Activated naive CD8-positive, alpha-beta T cell treated with anti-CD3 and anti-CD28 coated beads, Interleukin-2, amount 10 ng/mL, durations not matched to agents 7 days and 5 days (primary cell): ENCODE measurements at regions not wholly inside any gene's neighbourhood (a gene's known extent, or its start where the extent isn't known, plus 50 kb on each side); places are given as distances from the start of the nearest gene placed in this dataset.
"Not testable (repeated sequence)": the region's sequence is repeated elsewhere in the genome, so short reads cannot be mapped to it uniquely, and the experiment has no call there.

Experiments
- ATAC-seq: fragments of 150-1000 bp; cut with Tn5 transposase; one replicate; pipeline ENCODE4 v1.10.0; 2021; ENCODE audit warnings: low read depth, moderate library complexity
- POLR2A ChIA-PET: fragments of 350-600 bp; sonication (Branson Sonifier 250); formaldehyde crosslinking; loops from one replicate; lab custom pipeline; 2021; ENCODE audit warnings: antibody characterized with exemption; lab: Charles Lee
- DNase-seq: peaks from one replicate; pipeline ENCODE4 v3.0.0; 2021
- H3K27ac Mint-ChIP-seq: one replicate; pipeline ENCODE4 v1.8.0; 2022; ENCODE audit warnings: mild to moderate bottlenecking, mixed read lengths
- H3K27me3 Mint-ChIP-seq: one replicate; pipeline ENCODE4 v1.8.0; 2022; ENCODE audit warnings: mild to moderate bottlenecking, moderate library complexity, mixed read lengths
- H3K36me3 Mint-ChIP-seq: one replicate; pipeline ENCODE4 v1.8.0; 2021; ENCODE audit warnings: mild to moderate bottlenecking, mixed read lengths
- H3K4me1 Mint-ChIP-seq: one replicate; pipeline ENCODE4 v1.8.0; 2021; ENCODE audit warnings: mixed read lengths
- H3K4me3 Mint-ChIP-seq: one replicate; pipeline ENCODE4 v1.8.0; 2022; ENCODE audit warnings: mild to moderate bottlenecking, moderate library complexity, mixed read lengths
- H3K9me3 Mint-ChIP-seq: one replicate; pipeline ENCODE4 v1.8.0; 2021; ENCODE audit warnings: mixed read lengths

DNA sequence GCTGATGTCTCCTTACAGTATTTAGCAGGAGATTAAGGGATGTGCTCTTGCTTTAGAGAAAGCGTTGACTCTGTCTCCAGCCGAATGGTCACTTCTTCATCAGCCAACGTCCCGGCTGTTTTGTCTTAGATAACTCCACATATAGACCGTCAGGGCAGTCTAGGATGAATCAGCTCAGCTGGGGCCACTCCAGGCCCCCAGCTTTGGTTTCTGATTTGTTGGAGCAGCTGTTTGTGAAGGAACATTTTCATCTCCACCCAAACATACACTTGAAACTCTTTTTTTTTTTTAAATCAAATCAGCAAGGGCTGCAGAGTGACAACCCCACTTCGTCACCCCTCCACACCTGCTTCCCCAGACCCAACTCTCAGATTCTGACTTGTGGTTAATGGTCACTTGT is 206.1 kb upstream of the GALNT2 start:
- POLR2A ChIA-PET = no interaction called here
- H3K4me3 Mint-ChIP-seq = no peak overlapping the region
- H3K9me3 Mint-ChIP-seq = no peaks in the 10 kb centered on the region

DNA sequence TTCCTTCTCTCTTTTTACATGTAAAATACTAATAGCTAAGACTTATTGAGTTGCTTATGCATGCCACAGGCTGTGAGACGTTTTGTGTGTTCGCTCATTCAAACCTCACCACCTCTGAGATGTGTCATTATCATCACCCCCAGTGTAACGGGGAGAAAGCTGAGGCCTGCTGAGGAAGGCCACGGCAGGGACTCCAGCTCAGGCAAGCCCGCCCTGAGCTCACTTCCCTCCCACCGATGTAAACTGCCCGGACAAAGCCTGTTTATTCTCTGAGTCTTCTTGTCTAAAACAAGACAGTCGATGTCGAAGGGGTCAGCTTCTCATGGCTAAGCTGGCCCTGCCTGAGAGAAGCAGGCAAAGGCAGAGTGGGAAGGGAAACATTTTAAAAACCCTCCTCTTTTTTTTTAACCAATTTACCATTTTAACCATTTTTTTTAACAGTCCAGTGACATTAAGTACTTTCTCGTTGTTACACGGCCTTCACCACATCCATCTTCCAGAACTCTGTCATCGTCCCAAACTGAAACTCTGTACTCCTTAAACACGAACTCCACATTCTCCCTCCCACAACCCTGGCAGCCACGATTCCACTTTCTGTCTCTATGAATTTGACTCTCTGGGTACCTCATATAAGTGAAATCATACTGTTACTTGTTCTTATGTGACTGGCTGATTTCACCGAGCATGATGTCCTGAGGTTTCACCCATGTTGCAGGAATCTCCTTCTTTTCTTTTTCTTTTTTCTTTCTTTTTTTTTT is 204.8 kb upstream of the GALNT2 start:
- no peak for DNase-seq
- ATAC-seq = no peak
- peaks cover 3% of the 10 kb centered on the region for H3K4me1 Mint-ChIP-seq
- no peak overlapping the region for H3K4me3 Mint-ChIP-seq
- no peaks in the 10 kb centered on the region for H3K9me3 Mint-ChIP-seq
- H3K27me3 Mint-ChIP-seq = no peaks in the 10 kb centered on the region
- POLR2A ChIA-PET = no interaction called here
- H3K36me3 Mint-ChIP-seq = no peaks in the 10 kb centered on the region
- no peak overlapping the region for H3K27ac Mint-ChIP-seq

More for the DNA sequence above, 206.1 kb upstream of the GALNT2 start:
- ATAC-seq = no peak
- Mint-ChIP-seq H3K27me3 (no peaks in the 10 kb centered on the region), H3K36me3 (no peaks in the 10 kb centered on the region), H3K27ac (no peak overlapping the region), H3K4me1 (peaks cover 4% of the 10 kb centered on the region)
- DNase-seq = no peak

DNA sequence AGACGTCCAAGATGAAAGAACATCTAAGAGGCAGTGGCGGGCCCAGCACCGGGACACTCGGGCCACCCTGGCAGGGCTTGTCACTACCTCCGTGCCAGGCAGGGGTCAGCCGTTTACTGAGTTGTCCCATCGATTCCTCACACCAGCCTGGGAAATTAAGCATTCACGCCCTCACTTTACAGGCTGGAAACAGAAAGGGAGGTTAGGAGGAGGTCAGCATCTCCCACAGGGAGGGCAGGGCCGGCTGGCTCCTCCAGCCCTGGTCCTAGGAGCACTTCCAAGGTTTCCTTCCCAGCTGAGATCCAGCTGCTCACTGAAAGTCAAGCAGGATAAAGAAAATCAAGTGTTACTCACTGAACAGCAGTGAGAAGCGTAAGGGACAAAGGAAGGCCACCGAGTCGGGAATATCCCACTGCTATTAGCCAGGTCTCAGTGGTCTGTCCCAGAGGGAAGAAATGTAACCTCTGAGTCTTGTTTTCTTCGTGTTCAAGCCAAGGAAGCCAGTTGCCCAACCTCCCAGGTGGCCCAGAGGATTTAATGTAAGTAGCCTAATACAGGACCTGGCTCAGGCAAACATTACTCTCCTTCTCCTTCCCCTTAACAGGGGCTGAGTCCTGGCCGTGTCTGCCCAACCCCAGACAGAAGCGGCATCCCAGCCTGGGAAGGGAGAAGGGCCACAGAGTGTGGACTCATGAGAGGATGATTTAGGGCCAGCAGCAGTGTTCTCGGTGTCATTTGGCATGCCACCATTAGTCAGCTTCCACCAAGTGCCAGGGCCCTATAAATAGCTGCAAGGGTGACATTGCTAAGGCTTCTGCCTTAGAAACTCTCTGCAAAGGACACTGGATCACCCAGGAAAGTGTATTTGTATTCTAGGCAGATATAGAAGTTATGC is 203.1 kb upstream of the GALNT2 start:
- H3K4me3 Mint-ChIP-seq = no peak overlapping the region
- H3K36me3 Mint-ChIP-seq = no peaks in the 10 kb centered on the region
- H3K4me1 Mint-ChIP-seq = peaks cover 3% of the 10 kb centered on the region
- no peak for ATAC-seq
- H3K9me3 Mint-ChIP-seq = no peaks in the 10 kb centered on the region
- no peak for DNase-seq
- H3K27ac Mint-ChIP-seq = no peak overlapping the region
- POLR2A ChIA-PET = no interaction called here
- H3K27me3 Mint-ChIP-seq = no peaks in the 10 kb centered on the region

DNA sequence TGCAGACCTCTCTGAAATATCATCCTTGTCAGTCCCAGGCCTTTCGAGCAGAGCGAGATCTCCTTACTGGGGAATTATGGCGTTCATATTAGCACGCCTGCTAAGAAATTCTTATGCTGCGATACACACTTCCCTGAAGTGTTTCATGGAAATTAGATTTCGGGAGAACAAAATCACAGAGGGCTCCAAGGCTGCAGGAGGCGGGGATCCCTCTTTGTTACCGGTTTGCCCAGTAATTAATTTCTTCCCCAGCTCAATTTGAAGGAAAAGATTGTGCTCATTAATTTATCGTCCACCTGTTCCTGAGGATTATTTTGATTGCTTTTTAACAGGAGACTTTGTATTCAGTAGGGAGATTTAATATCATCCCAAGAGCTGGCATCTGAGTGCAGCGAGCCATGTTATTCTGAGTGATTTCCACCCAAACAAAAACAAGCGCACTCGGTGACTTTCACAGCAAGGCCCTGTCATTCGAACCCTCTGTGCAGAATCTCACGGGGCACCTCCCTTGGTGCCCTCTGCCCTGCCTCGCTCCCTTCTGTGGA is 202.3 kb upstream of the GALNT2 start:
- peaks cover 3% of the 10 kb centered on the region for H3K4me1 Mint-ChIP-seq
- H3K36me3 Mint-ChIP-seq = no peaks in the 10 kb centered on the region
- POLR2A ChIA-PET = no interaction called here
- H3K4me3 Mint-ChIP-seq = no peak overlapping the region
- ATAC-seq (no peak), DNase-seq (no peak)
- no peak overlapping the region for H3K27ac Mint-ChIP-seq
- H3K27me3 Mint-ChIP-seq = no peaks in the 10 kb centered on the region
- H3K9me3 Mint-ChIP-seq = no peaks in the 10 kb centered on the region

- DNase-seq, ATAC-seq, H3K4me1 Mint-ChIP-seq, H3K4me3 Mint-ChIP-seq, H3K36me3 Mint-ChIP-seq, H3K27ac Mint-ChIP-seq, POLR2A ChIA-PET, H3K27me3 Mint-ChIP-seq, H3K9me3 Mint-ChIP-seq: not testable (repeated sequence)
Measured at GRCh38 chr1:229865321-229865720, 201.7 kb upstream of the GALNT2 start.

GRCh38 chr1:229867726-229868125 is 199.3 kb upstream of the GALNT2 start:
- Mint-ChIP-seq H3K9me3 (no peaks in the 10 kb centered on the region), H3K4me3 (no peak overlapping the region), H3K36me3 (no peaks in the 10 kb centered on the region), H3K27ac (no peak overlapping the region), H3K4me1 (peaks cover 3% of the 10 kb centered on the region), H3K27me3 (no peaks in the 10 kb centered on the region)
- ATAC-seq (no peak), DNase-seq (no peak)
- POLR2A ChIA-PET = no interaction called here

DNA sequence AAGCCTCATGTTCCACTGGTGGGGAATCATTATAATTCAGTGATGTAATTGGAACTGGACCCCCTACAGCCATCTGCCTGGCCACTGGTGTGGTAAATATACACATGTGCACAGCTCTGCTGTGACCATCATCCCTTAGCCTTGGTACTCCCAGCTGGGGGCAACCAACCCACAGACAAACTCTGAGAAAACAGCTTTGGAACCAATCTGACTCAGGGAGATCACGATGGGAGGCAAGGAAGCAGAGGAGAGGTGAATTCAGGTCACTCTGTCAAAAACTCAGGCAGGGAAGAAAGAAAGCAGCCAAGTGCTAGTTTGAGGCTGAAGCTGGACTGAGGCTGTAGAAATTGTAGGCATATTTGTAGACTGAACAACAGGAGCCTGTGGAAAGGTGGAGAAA is 197.8 kb upstream of the GALNT2 start:
- H3K4me1 Mint-ChIP-seq = peaks cover 3% of the 10 kb centered on the region
- POLR2A ChIA-PET = no interaction called here
- no peaks in the 10 kb centered on the region for H3K36me3 Mint-ChIP-seq
- no peaks in the 10 kb centered on the region for H3K9me3 Mint-ChIP-seq
- H3K4me3 Mint-ChIP-seq = no peak overlapping the region
- H3K27me3 Mint-ChIP-seq = no peaks in the 10 kb centered on the region
- no peak overlapping the region for H3K27ac Mint-ChIP-seq
- no peak for DNase-seq
- ATAC-seq = no peak

DNA sequence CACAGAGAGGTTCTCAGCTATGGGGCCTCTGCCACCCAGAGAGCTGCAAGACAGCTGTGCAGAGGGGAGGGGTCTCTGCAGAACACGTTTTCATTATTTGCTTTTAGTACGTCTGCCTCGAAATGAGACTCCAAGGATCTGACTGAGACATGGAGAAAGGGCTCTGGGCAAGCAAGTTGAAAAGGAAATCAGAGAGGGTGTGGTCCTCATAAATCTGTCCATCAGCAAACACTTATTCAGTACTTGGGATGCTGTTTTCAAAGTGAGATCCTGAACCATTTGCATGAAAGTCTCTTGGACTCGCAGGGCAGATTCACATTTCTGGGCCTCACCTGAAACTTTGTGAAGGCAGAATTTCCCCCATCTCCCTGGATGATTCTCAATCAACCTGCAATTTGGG is 197.4 kb upstream of the GALNT2 start:
- Mint-ChIP-seq H3K36me3 (no peaks in the 10 kb centered on the region), H3K4me3 (no peak overlapping the region), H3K4me1 (peaks cover 3% of the 10 kb centered on the region), H3K27ac (no peak overlapping the region), H3K27me3 (no peaks in the 10 kb centered on the region), H3K9me3 (no peaks in the 10 kb centered on the region)
- no peak for ATAC-seq
- DNase-seq = no peak
- POLR2A ChIA-PET = no interaction called here

GRCh38 chr1:229870381-229870780 is 196.7 kb upstream of the GALNT2 start:
- Mint-ChIP-seq H3K4me3 (no peak overlapping the region), H3K4me1 (peaks cover 3% of the 10 kb centered on the region), H3K27me3 (no peaks in the 10 kb centered on the region), H3K9me3 (no peaks in the 10 kb centered on the region), H3K27ac (no peak overlapping the region), H3K36me3 (no peaks in the 10 kb centered on the region)
- POLR2A ChIA-PET = no interaction called here
- ATAC-seq = no peak
- no peak for DNase-seq

DNA sequence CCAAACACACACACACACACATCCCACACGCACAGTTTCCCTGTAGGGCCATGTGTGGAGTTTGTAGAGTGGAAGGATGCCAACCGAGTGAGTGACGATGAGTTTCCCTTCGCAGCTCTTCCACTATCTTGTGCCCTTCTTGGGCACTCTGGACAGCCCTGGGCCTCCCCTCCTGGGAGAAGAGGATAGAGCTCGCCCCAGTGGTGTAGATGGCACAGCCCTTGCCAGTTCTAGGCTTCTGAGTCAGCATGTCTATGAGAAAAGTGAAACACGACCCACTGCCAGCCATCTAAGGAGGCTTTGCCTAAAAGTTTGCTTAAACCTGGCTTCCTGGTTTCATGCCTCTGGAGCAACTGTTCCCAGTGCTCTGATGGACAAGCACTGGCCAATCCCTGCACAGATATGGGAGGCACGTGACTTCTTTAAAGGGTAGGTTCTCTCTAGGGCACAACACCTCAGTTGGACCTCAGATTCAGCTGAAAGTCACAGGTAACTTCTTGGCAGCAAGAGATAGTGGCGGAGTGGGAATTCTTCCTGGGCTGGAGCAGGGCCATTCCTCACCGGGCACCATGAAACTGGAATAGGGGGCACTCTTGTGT is 195.9 kb upstream of the GALNT2 start:
- no peaks in the 10 kb centered on the region for H3K9me3 Mint-ChIP-seq
- ATAC-seq (no peak), DNase-seq (no peak)
- H3K27ac Mint-ChIP-seq = no peak overlapping the region
- peaks cover 3% of the 10 kb centered on the region for H3K4me1 Mint-ChIP-seq
- POLR2A ChIA-PET = no interaction called here
- H3K27me3 Mint-ChIP-seq = no peaks in the 10 kb centered on the region
- H3K4me3 Mint-ChIP-seq = no peak overlapping the region
- H3K36me3 Mint-ChIP-seq = no peaks in the 10 kb centered on the region

DNA sequence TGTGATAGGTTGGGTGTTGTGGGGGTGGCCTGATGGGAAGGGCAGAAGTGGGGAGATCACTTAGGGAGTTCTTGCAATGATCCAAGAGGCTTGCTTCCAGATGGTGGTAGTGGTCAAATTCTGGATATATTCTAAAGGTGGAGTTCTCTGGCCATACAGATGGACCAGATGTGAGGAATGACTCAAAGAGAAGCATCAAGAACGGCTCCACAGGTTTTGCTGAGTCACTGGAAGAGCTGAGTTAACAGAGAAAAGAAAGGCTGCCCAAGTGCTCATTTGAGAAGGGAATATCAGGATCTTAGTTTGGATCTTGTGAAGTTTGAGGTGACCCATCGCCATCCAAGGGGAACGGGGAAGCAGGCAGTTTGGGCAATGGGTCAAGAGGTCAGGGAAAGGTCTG is 192.9 kb upstream of the GALNT2 start:
- DNase-seq (no peak), ATAC-seq (no peak)
- peaks cover 10% of the 10 kb centered on the region for H3K27me3 Mint-ChIP-seq
- no peaks in the 10 kb centered on the region for H3K36me3 Mint-ChIP-seq
- POLR2A ChIA-PET = no interaction called here
- no peak overlapping the region for H3K27ac Mint-ChIP-seq
- no peaks in the 10 kb centered on the region for H3K9me3 Mint-ChIP-seq
- no peaks in the 10 kb centered on the region for H3K4me1 Mint-ChIP-seq
- H3K4me3 Mint-ChIP-seq = no peak overlapping the region

GRCh38 chr1:229874609-229875008 is 192.4 kb upstream of the GALNT2 start:
- no peaks in the 10 kb centered on the region for H3K9me3 Mint-ChIP-seq
- ATAC-seq (no peak), DNase-seq (no peak)
- H3K27me3 Mint-ChIP-seq = peaks cover 11% of the 10 kb centered on the region
- H3K27ac Mint-ChIP-seq = no peak overlapping the region
- no peak overlapping the region for H3K4me3 Mint-ChIP-seq
- no peaks in the 10 kb centered on the region for H3K36me3 Mint-ChIP-seq
- no peaks in the 10 kb centered on the region for H3K4me1 Mint-ChIP-seq
- POLR2A ChIA-PET = no interaction called here

GRCh38 chr1:229875086-229875485 is 192.0 kb upstream of the GALNT2 start:
- Mint-ChIP-seq H3K4me1 (no peaks in the 10 kb centered on the region), H3K36me3 (no peaks in the 10 kb centered on the region), H3K4me3 (no peak overlapping the region), H3K9me3 (no peaks in the 10 kb centered on the region), H3K27ac (no peak overlapping the region), H3K27me3 (peaks cover 13% of the 10 kb centered on the region)
- no peak for ATAC-seq
- DNase-seq = no peak
- POLR2A ChIA-PET = no interaction called here
